ENCODE measurements at regions not wholly inside any gene's neighbourhood (a gene's known extent, or its start where the extent isn't known, plus 50 kb on each side); places are given as distances from the start of the nearest gene placed in this dataset.

- intact Hi-C loops (cut with micrococcal nuclease): loop anchor here (10.0 kb wide), 1 partner anchor 587 kb away; no protein-coding TSS in a partner anchor
- Histone ChIP-seq H3K4me2 (ENCODE audit: insufficient read depth, low read length) (no peak overlapping the region), H3K36me3 (ENCODE audit: control insufficient read depth in 2 of 2, extremely low read depth in 1 of 2, insufficient read depth in 2 of 2, low read length in 2 of 2) (no peaks in the 10 kb centered on the region), H4K20me1 (replicated peaks; ENCODE audit: control insufficient read depth, extremely low read depth, insufficient read depth, low read length) (no peaks in the 10 kb centered on the region), H3K9ac (replicated peaks; ENCODE audit: extremely low read depth, insufficient read depth, low read length) (no peak overlapping the region), H3K4me3 (replicated peaks in 1 of 3; ENCODE audit: insufficient read depth in 1 of 3, low read depth in 1 of 3, low read length in 3 of 3) (no peak overlapping the region), H3K4me1 (ENCODE audit: control insufficient read depth, extremely low read depth, insufficient read depth, low read length) (no peaks in the 10 kb centered on the region), H3K79me2 (ENCODE audit: control insufficient read depth, insufficient read depth, low read length) (no peaks in the 10 kb centered on the region), H3K9me3 (replicated peaks; ENCODE audit: control insufficient read depth, insufficient read depth, low read length) (no peaks in the 10 kb centered on the region), H3K9me1 (replicated peaks; ENCODE audit: control insufficient read depth, extremely low read depth, insufficient read depth, low read length) (no peaks in the 10 kb centered on the region), H2AFZ (ENCODE audit: low read depth, low read length) (no peak overlapping the region), H3K27ac (ENCODE audit: insufficient read depth, low read depth, low read length) (no peak overlapping the region), H3K27me3 (ENCODE audit: control insufficient read depth in 2 of 2, insufficient read depth in 2 of 2, low read length in 2 of 2) (peaks cover 7 to 16% of the 10 kb centered on the region in 2 experiments)
- ChIA-PET POLR2A (no interaction called here), CTCF (interaction anchor here (0.6 to 1.7 kb wide), 4 partner anchors 382 to 616 kb away, joined by 3 to 4 read pairs (median 4); no protein-coding TSS in a partner anchor)
- TF ChIP-seq JUN (IDR thresholded peaks at IDR 0.05; ENCODE audit: borderline replicate concordance, insufficient read depth, insufficient read length, low read depth) (no peak), POLR2A (IDR thresholded peaks at IDR 0.05; ENCODE audit: low read depth, low read length) (no peak), EZH2 (IDR thresholded peaks at IDR 0.05; ENCODE audit: borderline replicate concordance, low read depth, low read length, severe bottlenecking) (no peak), POLR2AphosphoS5 (IDR thresholded peaks at IDR 0.05; ENCODE audit: insufficient read depth, low read depth, low read length) (no peak), MAX (IDR thresholded peaks at IDR 0.05; ENCODE audit: insufficient read depth, insufficient read length) (no peak), CTCF (IDR thresholded peaks at IDR 0.05; ENCODE audit: extremely low read depth in 1 of 2, insufficient read depth in 1 of 2, low read depth in 1 of 2, low read length in 2 of 2) (no peak), MYC (IDR thresholded peaks at IDR 0.05; ENCODE audit: low read depth, low read length) (no peak), GATA2 (IDR thresholded peaks at IDR 0.05; ENCODE audit: insufficient read depth, insufficient read length, low read depth, low read length) (no peak), FOS (IDR thresholded peaks at IDR 0.05; ENCODE audit: borderline replicate concordance, insufficient read depth, low read length) (no peak)
- BruUV-seq (replicated peaks): no TSS peak
- DNase-seq (ENCODE audit: low read depth, low spot score) (no peak), FAIRE-seq (no peak)
- dilution Hi-C loops (cut with MboI; ENCODE audit: extremely low pct_ligation_motif_present, low sequenced_read_pairs): no loop called here
Measured at GRCh38 chr13:27367570-27367969, 56.8 kb upstream of the GTF3A start.

Measured in endothelial cell of umbilical vein (primary cell).